ENCODE measurements at regions not wholly inside any gene's neighbourhood (a gene's known extent, or its start where the extent isn't known, plus 50 kb on each side); places are given as distances from the start of the nearest gene placed in this dataset.
"Not testable (repeated sequence)": the region's sequence is repeated elsewhere in the genome, so short reads cannot be mapped to it uniquely, and the experiment has no call there.

- in situ Hi-C loops (cut with MboI; ENCODE audit: low sequenced_read_pairs) = no loop called here
- DNase-seq (ENCODE audit: low spot score in 2 of 2) = no peak
- Histone ChIP-seq H3K9me3 (no peaks in the 10 kb centered on the region; the same call in 1 of the 2 replicates), H3K27me3 (ENCODE audit: low read depth) (no peaks in the 10 kb centered on the region), H3K36me3 (replicated peaks) (no peaks in the 10 kb centered on the region), H3K4me1 (no peaks in the 10 kb centered on the region), H3K4me3 (no peak overlapping the region)
These were observed 1847.9 kb upstream of the ACO1 start for GRCh38 chr9:30536494-30536893.

- in situ Hi-C loops (cut with MboI; ENCODE audit: low sequenced_read_pairs); H3K4me3 ChIP-seq; H3K27me3 ChIP-seq (ENCODE audit: low read depth); H3K9me3 ChIP-seq; H3K4me1 ChIP-seq; H3K36me3 ChIP-seq (replicated peaks): not testable (repeated sequence)
- DNase-seq (ENCODE audit: low spot score in 2 of 2) = peak in 1 of 2 experiments; percentile 52
These were observed 1844.7 kb upstream of the ACO1 start for GRCh38 chr9:30539696-30540095.

GRCh38 chr9:30574355-30575151 lies 1809.9 kb upstream of the ACO1 start:
- Histone ChIP-seq H3K4me1 (no peaks in the 10 kb centered on the region), H3K27me3 (ENCODE audit: low read depth) (no peaks in the 10 kb centered on the region), H3K4me3 (no peak overlapping the region), H3K36me3 (replicated peaks) (no peaks in the 10 kb centered on the region), H3K9me3 (no peaks in the 10 kb centered on the region)
- in situ Hi-C loops (cut with MboI; ENCODE audit: low sequenced_read_pairs) = no loop called here
- DNase-seq (ENCODE audit: low spot score in 2 of 2) = no peak

- no peaks in the 10 kb centered on the region for H3K9me3 ChIP-seq
- H3K27me3 ChIP-seq (ENCODE audit: low read depth) = no peaks in the 10 kb centered on the region
- no peaks in the 10 kb centered on the region for H3K4me1 ChIP-seq
- H3K4me3 ChIP-seq = no peak overlapping the region
- DNase-seq (ENCODE audit: low spot score in 2 of 2) = no peak
- H3K36me3 ChIP-seq (replicated peaks) = no peaks in the 10 kb centered on the region
- in situ Hi-C loops (cut with MboI; ENCODE audit: low sequenced_read_pairs) = no loop called here
These were observed 1809.2 kb upstream of the ACO1 start for GRCh38 chr9:30575218-30575617.

GRCh38 chr9:30575691-30576090 lies 1808.8 kb upstream of the ACO1 start:
- H3K9me3 ChIP-seq = no peaks in the 10 kb centered on the region
- no peaks in the 10 kb centered on the region for H3K36me3 ChIP-seq (replicated peaks)
- H3K27me3 ChIP-seq (ENCODE audit: low read depth) = no peaks in the 10 kb centered on the region
- H3K4me3 ChIP-seq = no peak overlapping the region
- no peak for DNase-seq (ENCODE audit: low spot score in 2 of 2)
- no peaks in the 10 kb centered on the region for H3K4me1 ChIP-seq
- in situ Hi-C loops (cut with MboI; ENCODE audit: low sequenced_read_pairs) = no loop called here

- H3K27me3 ChIP-seq (ENCODE audit: low read depth) = no peaks in the 10 kb centered on the region
- no peaks in the 10 kb centered on the region for H3K36me3 ChIP-seq (replicated peaks)
- no peaks in the 10 kb centered on the region for H3K4me1 ChIP-seq
- in situ Hi-C loops (cut with MboI; ENCODE audit: low sequenced_read_pairs) = no loop called here
- no peaks in the 10 kb centered on the region for H3K9me3 ChIP-seq
- no peak for DNase-seq (ENCODE audit: low spot score in 2 of 2)
- H3K4me3 ChIP-seq = no peak overlapping the region
These were observed 1804.6 kb upstream of the ACO1 start for GRCh38 chr9:30579810-30580209.

GRCh38 chr9:30582240-30582639 lies 1802.2 kb upstream of the ACO1 start:
- no peaks in the 10 kb centered on the region for H3K27me3 ChIP-seq (ENCODE audit: low read depth)
- in situ Hi-C loops (cut with MboI; ENCODE audit: low sequenced_read_pairs) = no loop called here
- no peaks in the 10 kb centered on the region for H3K36me3 ChIP-seq (replicated peaks)
- no peak overlapping the region for H3K4me3 ChIP-seq
- H3K4me1 ChIP-seq = no peaks in the 10 kb centered on the region
- DNase-seq (ENCODE audit: low spot score in 2 of 2) = no peak
- no peaks in the 10 kb centered on the region for H3K9me3 ChIP-seq

- Histone ChIP-seq H3K36me3 (replicated peaks) (no peaks in the 10 kb centered on the region), H3K27me3 (ENCODE audit: low read depth) (no peaks in the 10 kb centered on the region), H3K4me3 (no peak overlapping the region), H3K9me3 (no peaks in the 10 kb centered on the region), H3K4me1 (no peaks in the 10 kb centered on the region)
- in situ Hi-C loops (cut with MboI; ENCODE audit: low sequenced_read_pairs) = no loop called here
- no peak for DNase-seq (ENCODE audit: low spot score in 2 of 2)
These were observed 1799.9 kb upstream of the ACO1 start for GRCh38 chr9:30584559-30584958.

- no peaks in the 10 kb centered on the region for H3K9me3 ChIP-seq
- H3K4me3 ChIP-seq = no peak overlapping the region
- H3K4me1 ChIP-seq = no peaks in the 10 kb centered on the region
- DNase-seq (ENCODE audit: low spot score in 2 of 2) = no peak
- in situ Hi-C loops (cut with MboI; ENCODE audit: low sequenced_read_pairs) = no loop called here
- no peaks in the 10 kb centered on the region for H3K36me3 ChIP-seq (replicated peaks)
- H3K27me3 ChIP-seq (ENCODE audit: low read depth) = no peaks in the 10 kb centered on the region
These were observed 1793.0 kb upstream of the ACO1 start for GRCh38 chr9:30591461-30591860.

- Histone ChIP-seq H3K9me3 (no peaks in the 10 kb centered on the region), H3K27me3 (ENCODE audit: low read depth) (no peaks in the 10 kb centered on the region), H3K4me3 (no peak overlapping the region), H3K4me1 (no peaks in the 10 kb centered on the region), H3K36me3 (replicated peaks) (no peaks in the 10 kb centered on the region)
- in situ Hi-C loops (cut with MboI; ENCODE audit: low sequenced_read_pairs) = no loop called here
- no peak for DNase-seq (ENCODE audit: low spot score in 2 of 2)
These were observed 1786.8 kb upstream of the ACO1 start for GRCh38 chr9:30597608-30598007.

- in situ Hi-C loops (cut with MboI; ENCODE audit: low sequenced_read_pairs) = no loop called here
- no peak for DNase-seq (ENCODE audit: low spot score in 2 of 2)
These were observed 1778.5 kb upstream of the ACO1 start for GRCh38 chr9:30605936-30606335.

GRCh38 chr9:30609713-30610112 lies 1774.7 kb upstream of the ACO1 start:
- no peaks in the 10 kb centered on the region for H3K9me3 ChIP-seq
- in situ Hi-C loops (cut with MboI; ENCODE audit: low sequenced_read_pairs) = no loop called here
- no peaks in the 10 kb centered on the region for H3K27me3 ChIP-seq (ENCODE audit: low read depth)
- no peak overlapping the region for H3K4me3 ChIP-seq
- DNase-seq (ENCODE audit: low spot score in 2 of 2) = no peak
- no peaks in the 10 kb centered on the region for H3K36me3 ChIP-seq (replicated peaks)
- no peaks in the 10 kb centered on the region for H3K4me1 ChIP-seq

More at GRCh38 chr9:30605936-30606335, 1778.5 kb upstream of the ACO1 start:
- H3K27me3 ChIP-seq (ENCODE audit: low read depth) = no peaks in the 10 kb centered on the region
- no peaks in the 10 kb centered on the region for H3K36me3 ChIP-seq (replicated peaks)
- H3K9me3 ChIP-seq = no peaks in the 10 kb centered on the region
- no peaks in the 10 kb centered on the region for H3K4me1 ChIP-seq
- H3K4me3 ChIP-seq = no peak overlapping the region

GRCh38 chr9:30616782-30617181 lies 1767.7 kb upstream of the ACO1 start:
- H3K36me3 ChIP-seq (replicated peaks); in situ Hi-C loops (cut with MboI; ENCODE audit: low sequenced_read_pairs); H3K4me3 ChIP-seq; DNase-seq (ENCODE audit: low spot score in 2 of 2); H3K4me1 ChIP-seq; H3K9me3 ChIP-seq; H3K27me3 ChIP-seq (ENCODE audit: low read depth): not testable (repeated sequence)

GRCh38 chr9:30622561-30622960 lies 1761.9 kb upstream of the ACO1 start:
- in situ Hi-C loops (cut with MboI; ENCODE audit: low sequenced_read_pairs) = no loop called here
- H3K4me3 ChIP-seq = no peak overlapping the region
- DNase-seq (ENCODE audit: low spot score in 2 of 2) = no peak

More at GRCh38 chr9:30622561-30622960, 1761.9 kb upstream of the ACO1 start:
- Histone ChIP-seq H3K4me1 (no peaks in the 10 kb centered on the region), H3K27me3 (ENCODE audit: low read depth) (no peaks in the 10 kb centered on the region), H3K9me3 (no peaks in the 10 kb centered on the region), H3K36me3 (replicated peaks) (no peaks in the 10 kb centered on the region)

All from HAP-1 (cell line).